B cell (primary cell): ENCODE measurements at regions not wholly inside any gene's neighbourhood (a gene's known extent, or its start where the extent isn't known, plus 50 kb on each side); places are given as distances from the start of the nearest gene placed in this dataset.

Experiments used
- ATAC-seq: fragments of 200-7000 bp; cut with Tn5 transposase; one replicate; pipeline ENCODE4 v1.10.0; 2021; ENCODE audit warnings: low read depth, mild to moderate bottlenecking, moderate number of reproducible peaks, moderate library complexity
- CTCF ChIA-PET: fragments of 350-600 bp; sonication (Branson Sonifier 250); formaldehyde crosslinking; loops from one replicate; lab custom pipeline; 2021; ENCODE audit warnings: antibody characterized with exemption, inconsistent platforms; lab: Charles Lee
- POLR2A ChIA-PET: fragments of 350-600 bp; sonication (Branson Sonifier 250); formaldehyde crosslinking; loops from one replicate; lab custom pipeline; 2021; ENCODE audit warnings: antibody characterized with exemption; lab: Charles Lee
- DNase-seq: peaks from one replicate; pipeline ENCODE4 v3.0.0; 2013
- H2AFZ ChIP-seq: 2 replicates; pipeline ENCODE4 v1.6.1; 2012; ENCODE audit warnings: mild to moderate bottlenecking, low read depth, low read length; ENCODE audit not compliant: insufficient read depth, poor library complexity, severe bottlenecking
- H3K27ac ChIP-seq, 2 donors: 1 replicate in 1 of 2; 2 replicates in 1 of 2; pipeline ENCODE4 v1.5.1; 2012 to 2013; ENCODE audit warnings: low read length in 2 of 2, mild to moderate bottlenecking in 2 of 2, moderate library complexity in 1 of 2
- H3K27me3 ChIP-seq, 4 experiments: fragments of 200-600 bp in 1 of 4; sonication (generic) in 1 of 4; replicated peaks in 1 of 4; 1 replicate in 2 of 4; 2 replicates in 2 of 4; pipeline versions ENCODE4 v1.6.1 to v1.7.0; 2013 to 2016; ENCODE audit warnings: low read length in 3 of 4, mild to moderate bottlenecking in 2 of 4, mixed read lengths in 1 of 4, moderate library complexity in 1 of 4; ENCODE audit not compliant: insufficient read depth in 4 of 4, control insufficient read depth in 3 of 4; ENCODE audit errors: control extremely low read depth in 1 of 4
- H3K36me3 ChIP-seq, 2 experiments: replicated peaks in 1 of 2; 1 replicate in 1 of 2; 2 replicates in 1 of 2; pipeline versions ENCODE4 v1.6.1 to v1.7.1; 2013; ENCODE audit warnings: low read length in 1 of 2; ENCODE audit not compliant: insufficient read depth in 2 of 2, control insufficient read depth in 1 of 2; ENCODE audit errors: control extremely low read depth in 1 of 2, extremely low read depth in 1 of 2
- H3K4me1 ChIP-seq, 2 donors: fragments of 200-600 bp in 1 of 2; sonication (generic) in 1 of 2; 1 replicate in 1 of 2; 2 replicates in 1 of 2; pipeline versions ENCODE4 v1.5.1 to v1.6.1; 2013 to 2017; ENCODE audit warnings: low read length in 2 of 2; ENCODE audit not compliant: control insufficient read depth in 2 of 2, insufficient read depth in 2 of 2
- H3K4me2 ChIP-seq: replicated peaks from 2 replicates; pipeline ENCODE3; 2012; ENCODE audit warnings: mild to moderate bottlenecking, low read depth, low read length; ENCODE audit not compliant: poor library complexity, severe bottlenecking
- H3K4me3 ChIP-seq, 5 experiments: fragments of 200-600 bp in 1 of 5; sonication (generic) in 1 of 5; 1 replicate in 3 of 5; 2 replicates in 2 of 5; pipeline versions ENCODE4 v1.5.1 to v1.7.0; 2011 to 2016; ENCODE audit warnings: low read length in 4 of 5, mild to moderate bottlenecking in 4 of 5, low read depth in 2 of 5, control low read depth in 1 of 5, moderate library complexity in 1 of 5; ENCODE audit not compliant: insufficient read depth in 1 of 5; ENCODE audit errors: control extremely low read depth in 1 of 5, extremely low read depth in 1 of 5
- H3K79me2 ChIP-seq: fragments of 200-600 bp; sonication (generic); one replicate; pipeline ENCODE4 v1.6.0; 2016; ENCODE audit warnings: low read length; ENCODE audit not compliant: control insufficient read depth, insufficient read depth
- H3K9ac ChIP-seq: fragments of 200-600 bp; sonication (generic); 2 replicates; pipeline ENCODE4 v1.6.1; 2017; ENCODE audit warnings: mild to moderate bottlenecking, low read length, moderate library complexity
- H3K9me3 ChIP-seq, 3 donors: one replicate each; pipeline versions ENCODE4 v1.6.1 to v1.7.1; 2013; ENCODE audit warnings: low read length in 2 of 3; ENCODE audit not compliant: control insufficient read depth in 2 of 3, insufficient read depth in 1 of 3; ENCODE audit errors: control extremely low read depth in 1 of 3
- H4K20me1 ChIP-seq: 2 replicates; pipeline ENCODE4 v1.6.0; 2012; ENCODE audit warnings: mild to moderate bottlenecking, low read length; ENCODE audit not compliant: insufficient read depth, control insufficient read depth, poor library complexity, severe bottlenecking
- H3K27ac Mint-ChIP-seq: one replicate; pipeline ENCODE4 v1.8.0; 2021; ENCODE audit warnings: mixed read lengths
- H3K27me3 Mint-ChIP-seq: one replicate; pipeline ENCODE4 v1.8.0; 2021; ENCODE audit warnings: mixed read lengths
- H3K4me1 Mint-ChIP-seq: one replicate; pipeline ENCODE4 v1.8.0; 2021; ENCODE audit warnings: mixed read lengths
- H3K4me3 Mint-ChIP-seq: one replicate; pipeline ENCODE4 v1.8.0; 2021; ENCODE audit warnings: mixed read lengths
- H3K9me3 Mint-ChIP-seq: one replicate; pipeline ENCODE4 v1.8.0; 2022; ENCODE audit warnings: mixed read lengths; ENCODE audit not compliant: insufficient read depth
- EZH2 ChIP-seq: IDR thresholded peaks from 2 replicates; pipeline ENCODE4 v1.6.1; 2012; ENCODE audit warnings: borderline replicate concordance, low read depth, mild to moderate bottlenecking, moderate library complexity, low read length; ENCODE audit not compliant: insufficient read depth, poor library complexity, severe bottlenecking
- WGBS: methylation state at CpG from one replicate; pipeline ENCODE4 v1.1.5; 2013; ENCODE audit warnings: missing lambda C conversion rate; ENCODE audit not compliant: insufficient coverage; 5-methylcytosine and 5-hydroxymethylcytosine counted together
- intact Hi-C: fragments of 100-400 bp; cut with micrococcal nuclease; formaldehyde crosslinking; loops from one replicate; pipeline ENCODE4 v1.10.0; 2022
- TF ChIP-seq, protein P1 (sequence below): fragments of 200-600 bp; IDR thresholded peaks from one replicate; pipeline ENCODE4 v1.8.0; 2022; ENCODE audit warnings: antibody characterized with exemption, mild to moderate bottlenecking

DNA sequence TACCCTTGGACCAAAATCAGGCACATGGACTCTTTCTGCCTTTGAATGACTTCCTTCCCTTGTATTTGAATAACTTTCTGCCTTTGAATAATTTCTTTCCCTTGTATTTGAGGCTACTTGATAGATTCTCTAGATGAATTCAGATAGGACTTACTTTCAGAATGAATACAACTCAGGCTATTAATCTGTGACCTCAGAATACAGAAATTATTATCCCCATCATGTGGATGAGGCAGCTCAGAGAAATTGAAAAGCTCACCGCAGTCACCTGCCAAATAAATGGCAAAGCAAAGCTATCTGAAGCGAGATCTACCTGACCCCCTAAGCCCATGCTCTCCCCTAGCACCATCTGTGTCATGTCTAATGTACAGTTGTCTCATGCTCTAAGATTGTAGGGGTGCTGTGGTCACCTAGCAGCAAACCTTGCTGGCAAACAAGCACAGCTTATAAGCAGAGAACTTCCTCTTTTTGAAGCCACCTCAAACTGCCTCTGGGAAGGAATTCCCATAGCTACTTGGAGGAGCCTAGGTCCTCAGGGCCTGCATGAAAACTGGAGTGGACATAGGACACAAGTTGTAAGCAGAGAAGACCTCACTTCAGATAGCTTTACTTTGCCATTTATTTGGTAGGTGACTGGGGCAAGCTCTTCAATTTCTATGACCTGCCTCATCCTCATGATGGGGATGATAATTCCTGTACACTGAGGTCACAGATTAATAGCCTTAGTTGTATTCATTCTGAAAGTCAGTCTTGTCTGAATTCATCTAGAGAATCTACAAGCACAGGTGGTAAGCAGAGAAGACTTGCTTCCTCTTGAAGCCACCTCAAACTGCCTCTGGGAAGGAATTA is 66.1 kb downstream of the FASLG start:
- peak overlapping the region; percentile 33 for H3K27ac Mint-ChIP-seq
- 78% methylated on average over 1 of the region's 2 CpGs for WGBS
- ChIA-PET CTCF (interaction anchor here (0.8 to 3.1 kb wide), 5 partner anchors 11 to 480 kb away, joined by 3 to 19 read pairs (median 4); no protein-coding TSS in a partner anchor), POLR2A (interaction anchor here (0.6 kb wide), 1 partner anchor 944 kb away, joined by 4 read pairs; no protein-coding TSS in a partner anchor)
- no peaks in the 10 kb centered on the region for H3K27me3 Mint-ChIP-seq
- Histone ChIP-seq H3K4me1 (peaks cover 9 to 12% of the 10 kb centered on the region in 2 donors), H3K4me3 (no peak overlapping the region), H2AFZ (peak overlapping the region; percentile 19), H4K20me1 (no peaks in the 10 kb centered on the region), H3K27me3 (no peaks in the 10 kb centered on the region), H3K79me2 (no peaks in the 10 kb centered on the region), H3K9me3 (peaks cover 0 to 8% (median 3%) of the 10 kb centered on the region in 3 donors), H3K36me3 (no peaks in the 10 kb centered on the region), H3K4me2 (peak overlapping the region; percentile 37), H3K9ac (no peak overlapping the region), H3K27ac (no peak overlapping the region)
- DNase-seq (peak; percentile 38), ATAC-seq (peak; percentile 80)
- peaks cover 7% of the 10 kb centered on the region for H3K9me3 Mint-ChIP-seq
- H3K4me1 Mint-ChIP-seq = peaks cover 21% of the 10 kb centered on the region
- no peak overlapping the region for H3K4me3 Mint-ChIP-seq
- intact Hi-C loops = loop anchor here (10.0 kb wide), 1 partner anchor 190 kb away; the partner anchor contains the start of gene SUCO
- TF ChIP-seq, protein P1, sequence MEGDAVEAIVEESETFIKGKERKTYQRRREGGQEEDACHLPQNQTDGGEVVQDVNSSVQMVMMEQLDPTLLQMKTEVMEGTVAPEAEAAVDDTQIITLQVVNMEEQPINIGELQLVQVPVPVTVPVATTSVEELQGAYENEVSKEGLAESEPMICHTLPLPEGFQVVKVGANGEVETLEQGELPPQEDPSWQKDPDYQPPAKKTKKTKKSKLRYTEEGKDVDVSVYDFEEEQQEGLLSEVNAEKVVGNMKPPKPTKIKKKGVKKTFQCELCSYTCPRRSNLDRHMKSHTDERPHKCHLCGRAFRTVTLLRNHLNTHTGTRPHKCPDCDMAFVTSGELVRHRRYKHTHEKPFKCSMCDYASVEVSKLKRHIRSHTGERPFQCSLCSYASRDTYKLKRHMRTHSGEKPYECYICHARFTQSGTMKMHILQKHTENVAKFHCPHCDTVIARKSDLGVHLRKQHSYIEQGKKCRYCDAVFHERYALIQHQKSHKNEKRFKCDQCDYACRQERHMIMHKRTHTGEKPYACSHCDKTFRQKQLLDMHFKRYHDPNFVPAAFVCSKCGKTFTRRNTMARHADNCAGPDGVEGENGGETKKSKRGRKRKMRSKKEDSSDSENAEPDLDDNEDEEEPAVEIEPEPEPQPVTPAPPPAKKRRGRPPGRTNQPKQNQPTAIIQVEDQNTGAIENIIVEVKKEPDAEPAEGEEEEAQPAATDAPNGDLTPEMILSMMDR = no peak
- no peak for TF ChIP-seq EZH2

DNA sequence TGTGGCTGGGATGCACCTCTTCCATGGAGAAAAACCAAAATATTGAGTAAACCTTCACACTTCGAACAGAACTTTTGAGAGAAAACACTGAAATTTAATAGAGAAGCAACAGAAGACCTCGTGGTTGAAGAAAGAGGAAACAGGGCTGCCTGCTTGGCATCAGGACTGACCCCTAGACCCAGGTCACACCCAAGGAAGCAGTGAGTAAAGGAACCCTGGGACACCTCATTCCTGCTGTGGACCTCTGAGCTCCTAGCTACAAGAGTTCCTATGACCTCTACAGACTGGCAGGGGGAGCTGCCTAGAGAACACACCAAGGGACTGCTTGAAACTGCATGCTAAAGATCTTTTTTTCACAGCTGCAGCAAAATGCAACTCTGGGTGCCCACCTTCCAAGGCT is 67.8 kb downstream of the FASLG start:
- ATAC-seq = no peak
- Histone ChIP-seq H3K4me3 (no peak overlapping the region), H3K9me3 (peaks cover 0 to 8% (median 3%) of the 10 kb centered on the region in 3 donors), H4K20me1 (no peaks in the 10 kb centered on the region), H3K4me1 (peaks cover 9 to 12% of the 10 kb centered on the region in 2 donors), H3K27me3 (no peaks in the 10 kb centered on the region), H3K27ac (no peak overlapping the region), H3K36me3 (no peaks in the 10 kb centered on the region), H3K79me2 (no peaks in the 10 kb centered on the region), H3K4me2 (no peak overlapping the region), H2AFZ (no peak overlapping the region), H3K9ac (no peak overlapping the region)
- ChIA-PET CTCF (interaction anchor here (1.1 to 3.1 kb wide), 4 partner anchors 16 to 475 kb away, joined by 3 to 19 read pairs (median 4); no protein-coding TSS in a partner anchor), POLR2A (no interaction called here)
- Mint-ChIP-seq H3K27me3 (no peaks in the 10 kb centered on the region), H3K4me3 (no peak overlapping the region), H3K9me3 (peaks cover 7% of the 10 kb centered on the region), H3K27ac (no peak overlapping the region), H3K4me1 (peaks cover 21% of the 10 kb centered on the region)
- 0% methylated on average over 1 of the region's 2 CpGs for WGBS
- TF ChIP-seq EZH2 = no peak
- TF ChIP-seq, protein P1 = no peak
- no peak for DNase-seq
- intact Hi-C loops = loop anchor here (10.0 kb wide), 1 partner anchor 192 kb away; the partner anchor contains the start of gene SUCO
